OCI-LY3 (cell line): ENCODE measurements at regions not wholly inside any gene's neighbourhood (a gene's known extent, or its start where the extent isn't known, plus 50 kb on each side); places are given as distances from the start of the nearest gene placed in this dataset.

Experiments
- CTCF ChIP-seq: fragments of 200-600, 300-600 bp; sonication (generic); IDR thresholded peaks from 2 replicates; pipeline ENCODE4 v1.5.1; 2014; ENCODE audit warnings: antibody characterized with exemption, low read length, low read depth
- EZH2phosphoT487 ChIP-seq: fragments of 200-600 bp; shearing (Covaris generic); IDR thresholded peaks from 2 replicates; pipeline ENCODE4 v1.6.1; 2018; ENCODE audit warnings: antibody characterized with exemption, mixed run types, low read depth

GRCh38 chr18:72675394-72675793 lies 131.3 kb upstream of the CBLN2 start:
- TF ChIP-seq CTCF (no peak), EZH2phosphoT487 (no peak)
